OCI-LY7 (cell line): ENCODE measurements at regions not wholly inside any gene's neighbourhood (a gene's known extent, or its start where the extent isn't known, plus 50 kb on each side); places are given as distances from the start of the nearest gene placed in this dataset.

Experiments used
- BruUV-seq: library from RNA; stranded (reverse); fragments of 400-500 nt; replicated peaks from 2 replicates; lab custom pipeline; 2021; lab: Mats Ljungman, UMichigan
- CTCF ChIA-PET: fragments of 300-600 bp; sonication (Branson Sonifier 250); formaldehyde crosslinking; loops from one replicate; lab custom pipeline; 2022; ENCODE audit warnings: antibody characterized with exemption; ENCODE audit not compliant: unreplicated experiment; lab: Charles Lee
- POLR2A ChIA-PET: fragments of 300-600 bp; sonication (Branson Sonifier 250); formaldehyde crosslinking; loops from one replicate; lab custom pipeline; 2022; ENCODE audit warnings: antibody characterized with exemption; lab: Charles Lee
- DNase-seq: peaks from one replicate; pipeline ENCODE4 v3.0.0-alpha.2; 2015; ENCODE audit warnings: low spot score
- H2AFZ ChIP-seq: fragments of 200-600 bp; sonication (generic), shearing (Covaris generic); 2 replicates; pipeline ENCODE4 v1.6.1; 2014; ENCODE audit warnings: mild to moderate bottlenecking, antibody characterized with exemption, low read length, moderate library complexity
- H3K27ac ChIP-seq: fragments of 200-600 bp; sonication (generic); 2 replicates; pipeline ENCODE4 v1.5.1; 2014; ENCODE audit warnings: mixed run types, low read depth, mild to moderate bottlenecking, moderate library complexity, low read length, inconsistent platforms; ENCODE audit not compliant: poor library complexity, severe bottlenecking
- H3K36me3 ChIP-seq: fragments of 200-600 bp; sonication (generic); 2 replicates; pipeline ENCODE4 v1.6.1; 2014; ENCODE audit warnings: mild to moderate bottlenecking, antibody characterized with exemption, low read length, moderate library complexity, mixed read lengths; ENCODE audit not compliant: insufficient read depth
- H3K4me1 ChIP-seq: fragments of 200-600 bp; sonication (generic); 2 replicates; pipeline ENCODE4 v1.5.1; 2014; ENCODE audit warnings: mild to moderate bottlenecking, low read length; ENCODE audit not compliant: insufficient read depth, poor library complexity, severe bottlenecking
- H3K4me2 ChIP-seq: fragments of 200-600 bp; sonication (generic); 2 replicates; pipeline ENCODE4 v1.6.1; 2014; ENCODE audit warnings: mild to moderate bottlenecking, low read length
- H3K4me3 ChIP-seq: fragments of 200-600 bp; sonication (generic); 2 replicates; pipeline ENCODE4 v1.5.1; 2014; ENCODE audit warnings: mild to moderate bottlenecking, low read depth, low read length; ENCODE audit not compliant: poor library complexity, severe bottlenecking
- H3K79me2 ChIP-seq: fragments of 200-600 bp; sonication (generic); 2 replicates; pipeline ENCODE4 v1.6.1; 2016; ENCODE audit warnings: low read depth, mild to moderate bottlenecking, low read length, moderate library complexity, mixed read lengths; ENCODE audit not compliant: insufficient read depth
- H3K9me2 ChIP-seq: fragments of 200-600 bp; sonication (generic); 2 replicates; pipeline ENCODE4 v1.6.1; 2016; ENCODE audit warnings: mild to moderate bottlenecking, low read length, mixed read lengths; ENCODE audit not compliant: insufficient read depth
- H3K9me3 ChIP-seq: fragments of 200-600 bp; sonication (generic); 2 replicates; pipeline ENCODE4 v1.6.1; 2014; ENCODE audit warnings: mild to moderate bottlenecking, mixed run types, low read length, mixed read lengths
- H4K20me1 ChIP-seq: fragments of 200-600 bp; sonication (generic); 2 replicates; pipeline ENCODE4 v1.6.1; 2014; ENCODE audit warnings: mild to moderate bottlenecking, antibody characterized with exemption, low read length, moderate library complexity, mixed read lengths; ENCODE audit not compliant: insufficient read depth
- EZH2phosphoT487 ChIP-seq: fragments of 200-600 bp; sonication (generic); IDR thresholded peaks from 2 replicates; pipeline ENCODE4 v1.6.1; 2018; ENCODE audit warnings: low read depth, borderline replicate concordance, mild to moderate bottlenecking, mixed run types, antibody characterized with exemption, low read length, moderate library complexity, mixed read lengths
- intact Hi-C: fragments of 100-400 bp; cut with micrococcal nuclease; formaldehyde crosslinking; loops from one replicate; pipeline ENCODE4 v1.10.0; 2022; ENCODE audit not compliant: unreplicated experiment
- TF ChIP-seq, protein P1 (sequence below): fragments of 200-600 bp; sonication (generic); conservative IDR thresholded peaks from 2 replicates; pipeline ENCODE4 v1.5.1; 2014; ENCODE audit warnings: mild to moderate bottlenecking, antibody characterized with exemption, low read length, moderate library complexity, mixed read lengths

DNA sequence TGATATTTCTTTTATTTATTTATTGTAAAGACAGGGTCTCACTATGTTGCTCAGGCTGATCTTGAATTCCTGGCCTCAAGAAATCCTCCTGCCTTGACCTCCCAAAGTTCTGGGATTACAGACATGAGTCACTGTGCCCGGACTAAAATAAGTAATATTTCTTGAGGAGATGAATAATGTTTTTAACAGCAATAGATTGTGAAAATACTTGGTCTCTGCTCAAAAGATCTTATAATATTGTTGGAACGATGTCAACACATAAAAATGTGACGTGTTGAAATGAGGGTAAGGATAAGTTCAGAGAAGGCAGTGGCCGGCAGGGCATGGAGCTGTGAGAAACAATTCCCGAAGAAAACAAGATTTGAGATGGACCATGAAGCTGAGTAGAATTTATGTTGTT lies 178.7 kb downstream of the GJA1 start:
- Histone ChIP-seq H3K4me2 (no peak overlapping the region), H3K27ac (no peak overlapping the region), H3K9me2 (0 out of 2 replicates have a peak, but pooled peaks cover 4% of the 10 kb centered on the region), H3K36me3 (no peaks in the 10 kb centered on the region), H3K79me2 (no peaks in the 10 kb centered on the region), H3K4me1 (no peaks in the 10 kb centered on the region), H3K9me3 (no peaks in the 10 kb centered on the region), H3K4me3 (no peak overlapping the region), H4K20me1 (no peaks in the 10 kb centered on the region), H2AFZ (no peak overlapping the region)
- no peak for TF ChIP-seq EZH2phosphoT487
- TF ChIP-seq, protein P1, sequence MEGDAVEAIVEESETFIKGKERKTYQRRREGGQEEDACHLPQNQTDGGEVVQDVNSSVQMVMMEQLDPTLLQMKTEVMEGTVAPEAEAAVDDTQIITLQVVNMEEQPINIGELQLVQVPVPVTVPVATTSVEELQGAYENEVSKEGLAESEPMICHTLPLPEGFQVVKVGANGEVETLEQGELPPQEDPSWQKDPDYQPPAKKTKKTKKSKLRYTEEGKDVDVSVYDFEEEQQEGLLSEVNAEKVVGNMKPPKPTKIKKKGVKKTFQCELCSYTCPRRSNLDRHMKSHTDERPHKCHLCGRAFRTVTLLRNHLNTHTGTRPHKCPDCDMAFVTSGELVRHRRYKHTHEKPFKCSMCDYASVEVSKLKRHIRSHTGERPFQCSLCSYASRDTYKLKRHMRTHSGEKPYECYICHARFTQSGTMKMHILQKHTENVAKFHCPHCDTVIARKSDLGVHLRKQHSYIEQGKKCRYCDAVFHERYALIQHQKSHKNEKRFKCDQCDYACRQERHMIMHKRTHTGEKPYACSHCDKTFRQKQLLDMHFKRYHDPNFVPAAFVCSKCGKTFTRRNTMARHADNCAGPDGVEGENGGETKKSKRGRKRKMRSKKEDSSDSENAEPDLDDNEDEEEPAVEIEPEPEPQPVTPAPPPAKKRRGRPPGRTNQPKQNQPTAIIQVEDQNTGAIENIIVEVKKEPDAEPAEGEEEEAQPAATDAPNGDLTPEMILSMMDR, result no peak
- DNase-seq, result no peak
- BruUV-seq, result no TSS peak
- intact Hi-C loops, result no loop called here
- ChIA-PET CTCF (no interaction called here), POLR2A (interaction anchor here (0.6 to 1.6 kb wide), 2 partner anchors 260 to 517 kb away, joined by 3 read pairs; no protein-coding TSS in a partner anchor)

DNA sequence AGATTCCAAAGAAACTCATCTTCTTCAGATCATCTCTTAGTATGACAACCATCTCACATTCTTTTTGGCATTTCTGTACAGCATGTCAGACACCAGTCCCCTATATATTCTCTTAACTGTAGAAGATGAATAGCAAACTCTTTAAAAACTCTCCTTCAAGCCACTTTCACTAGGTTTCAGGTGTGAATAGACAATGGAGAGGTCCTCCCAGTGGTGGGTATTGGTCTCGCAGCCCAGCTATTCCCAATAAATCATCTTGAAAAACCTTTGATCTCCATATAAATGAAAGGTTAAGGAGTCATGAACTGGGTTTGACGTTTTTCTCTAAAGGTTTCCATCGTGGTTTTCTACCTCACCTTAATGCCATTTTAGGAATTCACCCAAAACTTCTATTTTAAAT lies 180.0 kb downstream of the GJA1 start:
- TF ChIP-seq, protein P1, result no peak
- no peak for TF ChIP-seq EZH2phosphoT487
- intact Hi-C loops, result no loop called here
- Histone ChIP-seq H3K9me2 (0 out of 2 replicates have a peak, but pooled peaks cover 4% of the 10 kb centered on the region), H3K4me1 (no peaks in the 10 kb centered on the region), H3K27ac (no peak overlapping the region), H3K4me3 (no peak overlapping the region), H2AFZ (no peak overlapping the region), H3K36me3 (no peaks in the 10 kb centered on the region), H3K4me2 (no peak overlapping the region), H3K9me3 (no peaks in the 10 kb centered on the region), H4K20me1 (no peaks in the 10 kb centered on the region), H3K79me2 (no peaks in the 10 kb centered on the region)
- DNase-seq, result no peak
- no TSS peak for BruUV-seq
- ChIA-PET POLR2A (no interaction called here), CTCF (no interaction called here)

DNA sequence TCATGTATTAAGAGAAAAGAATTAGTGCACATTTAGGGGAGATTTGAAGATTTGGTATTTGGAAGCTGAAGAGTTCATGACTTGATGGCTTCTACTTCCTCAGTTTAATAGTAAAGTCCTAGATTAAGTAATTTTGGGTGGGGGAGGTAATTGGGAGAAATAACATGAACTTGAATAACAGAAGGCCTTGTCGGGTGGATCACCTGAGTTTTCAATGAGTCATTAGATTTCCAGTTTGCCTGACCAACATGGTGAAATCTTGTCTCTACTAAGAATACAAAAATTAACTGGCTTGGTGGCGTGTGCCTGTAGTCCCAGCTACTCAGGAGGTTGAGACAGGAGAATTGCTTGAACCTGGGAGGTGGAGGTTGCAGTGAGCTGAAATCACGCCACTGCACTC lies 181.0 kb downstream of the GJA1 start:
- Histone ChIP-seq H2AFZ (no peak overlapping the region), H3K27ac (no peak overlapping the region), H3K9me2 (0 out of 2 replicates have a peak, but pooled peaks cover 4% of the 10 kb centered on the region), H3K4me1 (no peaks in the 10 kb centered on the region), H3K79me2 (no peaks in the 10 kb centered on the region), H3K9me3 (no peaks in the 10 kb centered on the region), H3K4me3 (no peak overlapping the region), H3K4me2 (no peak overlapping the region), H3K36me3 (no peaks in the 10 kb centered on the region), H4K20me1 (no peaks in the 10 kb centered on the region)
- ChIA-PET CTCF (no interaction called here), POLR2A (no interaction called here)
- no TSS peak for BruUV-seq
- intact Hi-C loops, result no loop called here
- DNase-seq, result no peak
- TF ChIP-seq, protein P1, result no peak
- no peak for TF ChIP-seq EZH2phosphoT487
